A673 (cell line): ENCODE measurements at regions not wholly inside any gene's neighbourhood (a gene's known extent, or its start where the extent isn't known, plus 50 kb on each side); places are given as distances from the start of the nearest gene placed in this dataset.

Source experiments
- CTCF ChIP-seq: fragments of 300-800, 200-600 bp; sonication (generic); conservative IDR thresholded peaks from 2 replicates; pipeline ENCODE4 v1.5.1; 2017; ENCODE audit warnings: low read depth, mild to moderate bottlenecking, antibody characterized with exemption, low read length, moderate library complexity, mixed read lengths
- EZH2 ChIP-seq: fragments of 200-600 bp; sonication (generic); IDR thresholded peaks from 2 replicates; pipeline ENCODE4 v1.6.1; 2017; ENCODE audit warnings: borderline replicate concordance, low read depth, mild to moderate bottlenecking, mixed read lengths, antibody characterized with exemption, low read length; ENCODE audit not compliant: poor library complexity, severe bottlenecking

GRCh38 chr16:86330906-86331305, 179.4 kb upstream of the FOXF1 start:
- TF ChIP-seq CTCF, result no peak
- TF ChIP-seq EZH2, result no peak
